ENCODE measurements at regions not wholly inside any gene's neighbourhood (a gene's known extent, or its start where the extent isn't known, plus 50 kb on each side); places are given as distances from the start of the nearest gene placed in this dataset.

- no peak overlapping the region for H2AFZ ChIP-seq (ENCODE audit: low read length)
- POLR2A ChIA-PET, result no interaction called here
- no TSS peak for BruUV-seq (replicated peaks)
- TF ChIP-seq ZHX1 (CRISPR knock-in tag; IDR thresholded peaks at IDR 0.05; ENCODE audit: low read depth), result no peak
- no peak for TF ChIP-seq ZMYM2 (CRISPR knock-in tag; IDR thresholded peaks at IDR 0.05)
- no peak for TF ChIP-seq ZBTB38 (CRISPR knock-in tag; IDR thresholded peaks at IDR 0.05)
- no peak for TF ChIP-seq ZBTB21 (CRISPR knock-in tag; IDR thresholded peaks at IDR 0.05)
- no peak for TF ChIP-seq FOSL2 (CRISPR knock-in tag; IDR thresholded peaks at IDR 0.05)
- no peak for TF ChIP-seq ZNF776 (CRISPR knock-in tag; IDR thresholded peaks at IDR 0.05)
- TF ChIP-seq ZFP62 (CRISPR knock-in tag; IDR thresholded peaks at IDR 0.05), result no peak
- no peak for TF ChIP-seq PHB2 (IDR thresholded peaks at IDR 0.05; ENCODE audit: partially characterized antibody)
- TF ChIP-seq KLF12 (CRISPR knock-in tag; IDR thresholded peaks at IDR 0.05; ENCODE audit: borderline replicate concordance), result no peak
- TF ChIP-seq ARID5B (CRISPR knock-in tag; IDR thresholded peaks at IDR 0.05), result peak; percentile 59
- TF ChIP-seq FOXA3 (CRISPR knock-in tag; IDR thresholded peaks at IDR 0.05), result peak; percentile 55; the same call in 1 of the 2 replicates
- no peak for TF ChIP-seq BRF2 (CRISPR knock-in tag; IDR thresholded peaks at IDR 0.05)
- no peak for TF ChIP-seq RNF219 (CRISPR knock-in tag; IDR thresholded peaks at IDR 0.05)
Measured at GRCh38 chr2:226303707-226304106, 495.9 kb downstream of the IRS1 start.

More at GRCh38 chr2:226303707-226304106, 495.9 kb downstream of the IRS1 start:
- in situ Hi-C loops (cut with HindIII; ENCODE audit: extremely low pct_ligation_motif_present, low pct_unique_long_range_greater_than_20kb) (no loop called here), intact Hi-C loops (cut with micrococcal nuclease; ENCODE audit: unreplicated experiment) (no loop called here)
- no peaks in the 10 kb centered on the region for H4K20me1 ChIP-seq (ENCODE audit: insufficient read depth, low read length)
- no peaks in the 10 kb centered on the region for H3K27me3 ChIP-seq (ENCODE audit: control insufficient read depth in 1 of 2, insufficient read depth in 2 of 2, low read length in 2 of 2)
- 0% methylated on average over 1 of the region's 1 CpG for WGBS (ENCODE audit: low lambda C conversion rate)
- peaks cover 11% of the 10 kb centered on the region for H3K4me1 ChIP-seq (ENCODE audit: insufficient read depth, low read length)
- DNase-seq (ENCODE audit: low spot score) (no peak), FAIRE-seq (no peak), ATAC-seq (no peak)
- H3K4me3 ChIP-seq (replicated peaks in 1 of 3; ENCODE audit: insufficient read depth in 1 of 3, low read depth in 2 of 3, low read length in 3 of 3), result no peak overlapping the region
- CTCF ChIA-PET (ENCODE audit: low intra/inter-chr PET ratio, low total read pairs), result no interaction called here
- H3K9me3 ChIP-seq (ENCODE audit: low read length), result no peaks in the 10 kb centered on the region
- no peak overlapping the region for H3K27ac ChIP-seq (ENCODE audit: extremely low read length, insufficient read depth, low read length)
- H3K9ac ChIP-seq (ENCODE audit: insufficient read depth, low read depth, low read length), result no peak overlapping the region
- no peak overlapping the region for H3K4me2 ChIP-seq (ENCODE audit: low read depth, low read length)
- no peaks in the 10 kb centered on the region for H3K79me2 ChIP-seq (ENCODE audit: insufficient read depth, low read length)
- no peaks in the 10 kb centered on the region for H3K36me3 ChIP-seq (replicated peaks in 1 of 2; ENCODE audit: control insufficient read depth in 1 of 2, insufficient read depth in 2 of 2, low read length in 2 of 2)
